HL-60 (cell line): ENCODE measurements at regions not wholly inside any gene's neighbourhood (a gene's known extent, or its start where the extent isn't known, plus 50 kb on each side); places are given as distances from the start of the nearest gene placed in this dataset.
"Not testable (repeated sequence)": the region's sequence is repeated elsewhere in the genome, so short reads cannot be mapped to it uniquely, and the experiment has no call there.

Source experiments
- POLR2AphosphoS5 ChIP-seq: IDR thresholded peaks from 2 replicates; pipeline ENCODE4 v1.6.1; 2012; ENCODE audit warnings: low read depth
- REST ChIP-seq: IDR thresholded peaks from 2 replicates; pipeline ENCODE4 v1.6.1; 2012; ENCODE audit warnings: low read depth; ENCODE audit not compliant: insufficient replicate concordance
- SPI1 ChIP-seq: IDR thresholded peaks from 2 replicates; pipeline ENCODE4 v1.6.1; 2012; ENCODE audit warnings: low read depth, mild to moderate bottlenecking, borderline replicate concordance
- TF ChIP-seq, protein P1 (sequence below): IDR thresholded peaks from one replicate; pipeline ENCODE4 v1.5.1; 2011; ENCODE audit warnings: low read length, control low read depth, inconsistent platforms; ENCODE audit not compliant: insufficient read depth

- TF ChIP-seq, protein P1, sequence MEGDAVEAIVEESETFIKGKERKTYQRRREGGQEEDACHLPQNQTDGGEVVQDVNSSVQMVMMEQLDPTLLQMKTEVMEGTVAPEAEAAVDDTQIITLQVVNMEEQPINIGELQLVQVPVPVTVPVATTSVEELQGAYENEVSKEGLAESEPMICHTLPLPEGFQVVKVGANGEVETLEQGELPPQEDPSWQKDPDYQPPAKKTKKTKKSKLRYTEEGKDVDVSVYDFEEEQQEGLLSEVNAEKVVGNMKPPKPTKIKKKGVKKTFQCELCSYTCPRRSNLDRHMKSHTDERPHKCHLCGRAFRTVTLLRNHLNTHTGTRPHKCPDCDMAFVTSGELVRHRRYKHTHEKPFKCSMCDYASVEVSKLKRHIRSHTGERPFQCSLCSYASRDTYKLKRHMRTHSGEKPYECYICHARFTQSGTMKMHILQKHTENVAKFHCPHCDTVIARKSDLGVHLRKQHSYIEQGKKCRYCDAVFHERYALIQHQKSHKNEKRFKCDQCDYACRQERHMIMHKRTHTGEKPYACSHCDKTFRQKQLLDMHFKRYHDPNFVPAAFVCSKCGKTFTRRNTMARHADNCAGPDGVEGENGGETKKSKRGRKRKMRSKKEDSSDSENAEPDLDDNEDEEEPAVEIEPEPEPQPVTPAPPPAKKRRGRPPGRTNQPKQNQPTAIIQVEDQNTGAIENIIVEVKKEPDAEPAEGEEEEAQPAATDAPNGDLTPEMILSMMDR: not testable (repeated sequence)
- not testable (repeated sequence) for TF ChIP-seq POLR2AphosphoS5, REST, SPI1
These were observed 597.6 kb upstream of the GOT2 start for GRCh38 chr16:59331708-59332107.
